NCI-H2107 treated with DMSO at 0.1 percent for 48 hours (cell line): ENCODE measurements at regions not wholly inside any gene's neighbourhood (a gene's known extent, or its start where the extent isn't known, plus 50 kb on each side); places are given as distances from the start of the nearest gene placed in this dataset.
"Not testable (repeated sequence)": the region's sequence is repeated elsewhere in the genome, so short reads cannot be mapped to it uniquely, and the experiment has no call there.

Experiments used
- DNase-seq: peaks from one replicate; lab custom pipeline; 2025; ENCODE audit not compliant: unreplicated experiment; lab: John Stamatoyannopoulos, UW

DNA sequence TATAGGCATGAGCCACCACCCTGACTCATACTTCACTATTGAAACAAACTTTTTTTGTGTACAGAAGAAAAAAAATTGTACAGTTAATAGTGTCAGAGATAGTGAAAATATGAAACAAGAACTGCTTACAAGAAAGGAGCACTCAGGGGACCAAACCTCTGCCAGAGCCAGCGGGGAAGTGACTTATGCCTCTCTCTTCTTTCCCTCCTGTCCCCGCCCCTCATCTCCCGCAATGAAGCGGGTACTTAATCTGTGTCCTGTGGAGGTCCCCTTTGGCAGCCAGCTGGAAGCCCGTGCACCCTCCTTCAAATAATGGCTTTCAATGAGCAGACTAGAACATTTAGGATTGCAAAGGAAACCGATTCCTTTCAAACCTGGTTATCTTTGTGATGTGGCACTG is 51.5 kb downstream of the PPIAL4A start:
- DNase-seq, result not testable (repeated sequence)

DNA sequence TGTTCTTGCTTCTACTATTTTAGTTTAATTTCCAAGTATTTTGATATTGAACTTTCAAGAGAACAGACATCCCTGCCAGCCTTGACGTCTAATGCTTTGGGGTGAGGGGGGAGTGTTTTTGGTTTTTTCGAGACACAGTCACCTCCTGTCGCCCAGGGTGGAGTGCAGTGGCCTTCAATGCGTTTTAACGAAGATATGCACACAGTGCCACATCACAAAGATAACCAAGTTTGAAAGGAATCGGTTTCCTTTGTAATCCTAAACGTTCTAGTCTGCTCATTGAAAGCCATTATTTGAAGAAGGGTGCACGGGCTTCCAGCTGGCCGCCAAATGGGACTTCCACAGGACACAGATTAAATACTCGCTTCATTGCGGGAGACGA is 52.3 kb downstream of the PPIAL4A start:
- not testable (repeated sequence) for DNase-seq

DNA sequence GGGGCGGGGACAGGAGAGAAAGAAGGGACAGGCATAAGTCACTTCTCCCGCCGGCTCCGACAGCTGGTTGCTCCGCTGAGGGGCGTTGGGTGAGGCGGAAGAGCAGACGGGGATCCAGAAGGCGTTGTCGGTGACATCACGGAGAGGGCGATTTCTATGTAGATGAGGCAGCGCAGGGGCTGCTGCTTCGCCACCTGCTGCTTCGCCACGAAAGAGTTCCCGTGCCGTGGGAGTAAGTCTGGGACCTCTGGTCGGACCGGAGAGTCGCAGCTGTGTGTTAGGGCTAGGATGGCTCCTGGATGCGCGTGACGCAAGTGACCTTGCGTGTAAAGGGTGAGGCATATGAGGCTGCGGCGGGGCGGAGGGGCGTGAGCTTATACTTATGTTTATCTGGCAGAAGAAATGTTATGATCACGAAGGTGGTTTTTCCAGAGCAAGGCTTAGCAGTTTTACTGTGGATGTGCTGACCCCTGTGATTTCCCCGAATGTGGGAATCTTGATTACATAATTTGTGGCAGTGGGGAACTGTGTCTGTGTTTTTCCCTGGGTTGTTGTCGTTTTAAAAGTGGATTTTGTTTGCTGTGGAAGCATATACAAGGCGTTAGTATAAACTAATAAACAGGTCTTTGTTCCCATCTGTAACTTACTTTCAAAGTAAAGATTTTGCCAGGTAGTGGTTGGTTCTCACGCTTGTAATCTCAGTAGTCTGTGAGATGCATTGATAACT is 52.8 kb downstream of the PPIAL4A start:
- DNase-seq, result not testable (repeated sequence)

DNA sequence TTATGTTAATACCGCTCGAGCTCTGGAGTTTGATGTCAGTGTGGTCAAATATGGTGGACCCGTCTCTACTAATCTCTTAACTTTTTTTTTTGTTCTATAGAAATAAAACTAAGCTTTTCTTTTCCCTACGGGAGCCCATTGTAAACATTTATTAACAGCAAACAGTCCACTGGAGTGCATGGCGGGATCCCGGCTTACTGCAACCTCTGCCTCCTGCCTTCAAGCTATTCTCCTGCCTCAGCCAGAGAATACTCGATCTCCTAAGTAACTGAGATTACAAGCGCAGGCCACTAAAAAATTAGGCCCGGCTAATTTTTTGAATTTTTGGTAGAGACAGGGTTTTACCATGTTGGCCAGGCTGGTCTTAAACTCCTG is 53.4 kb downstream of the PPIAL4A start:
- not testable (repeated sequence) for DNase-seq

DNA sequence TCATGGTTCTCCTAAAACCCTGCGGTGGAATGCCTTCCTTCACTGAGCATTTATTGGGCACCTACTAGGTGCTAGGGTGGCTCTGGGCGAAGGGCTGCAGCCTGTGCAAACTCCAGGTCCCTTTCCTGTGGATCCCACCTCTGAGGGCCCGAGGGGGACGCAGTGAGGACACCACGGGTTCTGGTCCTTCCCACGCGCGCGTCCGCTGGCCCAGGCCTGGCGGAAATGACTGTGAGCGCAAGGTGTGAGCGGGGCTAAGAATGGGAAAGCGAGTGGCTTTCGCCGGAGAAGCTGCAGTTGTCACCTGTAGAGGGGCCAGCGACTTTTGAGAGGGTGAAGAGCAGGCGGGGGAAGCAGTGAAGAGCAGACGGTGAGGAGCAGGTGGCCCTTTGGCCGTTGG is 55.1 kb downstream of the PPIAL4A start:
- not testable (repeated sequence) for DNase-seq

DNA sequence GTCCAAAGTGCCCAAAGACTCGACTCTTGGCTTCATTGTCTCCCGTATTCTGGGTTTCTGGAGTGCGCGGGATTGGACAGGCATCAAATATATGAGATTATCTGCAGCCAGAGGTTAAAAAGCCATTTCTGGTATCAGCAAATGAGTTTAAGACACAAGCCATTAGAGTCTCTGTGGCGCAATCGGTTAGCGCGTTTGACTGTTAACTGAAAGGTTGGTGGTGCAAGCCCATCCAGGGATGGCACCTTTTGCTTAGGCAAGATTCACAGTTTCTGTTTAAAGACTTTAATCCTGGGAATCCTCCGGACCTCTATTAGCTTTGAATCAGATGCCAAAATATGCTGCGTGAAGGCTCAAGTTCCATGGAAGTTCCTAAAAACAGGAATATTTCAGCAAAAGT is 55.6 kb downstream of the PPIAL4A start:
- DNase-seq, result not testable (repeated sequence)

DNA sequence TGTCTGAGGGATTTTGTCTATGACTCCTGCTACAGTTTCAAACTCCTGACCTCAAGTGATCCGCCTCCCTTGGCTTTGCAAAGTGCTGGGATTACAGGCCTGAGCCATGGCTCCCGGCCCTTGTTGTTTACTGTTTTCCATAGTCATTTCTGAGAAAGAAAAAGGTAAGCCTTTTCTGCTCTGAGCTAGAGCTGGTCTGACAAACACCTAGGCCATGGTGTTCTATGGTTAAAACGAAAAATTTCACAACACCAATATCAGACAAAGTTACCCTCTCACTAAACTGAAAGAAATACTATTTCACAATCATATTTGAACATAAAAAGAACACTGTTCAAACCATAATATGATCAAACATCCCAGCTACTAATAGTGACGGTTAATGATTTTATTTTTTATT is 57.5 kb downstream of the PPIAL4A start:
- not testable (repeated sequence) for DNase-seq

DNA sequence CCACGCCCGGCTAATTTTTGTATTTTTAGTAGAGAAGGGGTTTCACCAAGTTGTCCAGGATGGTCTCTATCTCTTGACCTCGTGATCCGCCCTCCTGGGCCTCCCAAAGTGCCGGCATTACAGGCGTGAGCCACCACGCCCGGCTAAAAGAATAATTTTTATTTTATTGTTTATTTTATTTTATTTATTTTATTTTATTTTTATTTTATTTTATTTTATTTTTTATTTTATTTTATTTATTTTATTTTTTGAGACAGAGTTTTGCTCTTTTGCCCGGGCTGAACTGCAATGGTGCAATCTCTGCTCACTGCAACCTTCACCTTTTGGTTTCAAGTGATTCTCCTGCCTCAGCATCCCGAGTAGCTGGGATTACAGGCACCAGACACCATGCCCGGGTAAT is 60.2 kb downstream of the PPIAL4A start:
- DNase-seq, result not testable (repeated sequence)

DNA sequence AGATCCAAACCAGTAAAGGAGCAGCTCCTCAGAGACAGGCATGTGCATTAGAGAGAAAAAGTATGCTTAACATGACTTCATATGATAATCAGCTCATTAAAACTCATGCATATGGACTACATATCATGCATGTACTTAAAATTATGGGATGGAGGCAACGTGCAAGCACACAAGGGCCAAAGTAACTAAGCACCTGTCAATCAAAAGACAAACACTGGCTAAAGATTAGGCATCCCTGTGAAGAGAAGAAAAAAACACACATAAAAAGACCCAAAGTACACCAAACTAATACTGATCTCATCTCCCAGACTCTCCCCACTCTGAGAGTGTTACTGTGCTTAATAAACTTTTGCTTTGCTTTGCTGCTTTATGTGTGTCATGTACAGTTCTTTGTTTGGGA is 61.1 kb downstream of the PPIAL4A start:
- DNase-seq, result not testable (repeated sequence)

DNA sequence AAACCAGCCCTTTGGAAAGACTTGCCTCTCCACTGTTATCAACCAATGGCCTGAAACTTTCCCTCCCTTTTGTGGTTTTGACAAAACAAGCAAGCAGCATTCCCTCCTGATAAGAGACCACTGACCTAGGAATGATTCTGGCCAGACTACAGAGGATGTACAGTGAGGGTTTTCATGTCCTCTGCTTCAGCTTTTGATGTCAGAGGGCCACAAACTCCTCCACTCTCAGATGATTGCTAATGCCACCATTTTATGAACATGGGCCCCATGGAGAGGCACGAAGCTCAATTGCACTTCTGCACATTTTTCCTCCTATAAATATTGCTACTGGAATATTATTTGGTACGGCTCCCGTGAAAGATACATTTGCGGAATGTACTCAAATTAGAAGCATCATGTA is 61.5 kb downstream of the PPIAL4A start:
- not testable (repeated sequence) for DNase-seq

DNA sequence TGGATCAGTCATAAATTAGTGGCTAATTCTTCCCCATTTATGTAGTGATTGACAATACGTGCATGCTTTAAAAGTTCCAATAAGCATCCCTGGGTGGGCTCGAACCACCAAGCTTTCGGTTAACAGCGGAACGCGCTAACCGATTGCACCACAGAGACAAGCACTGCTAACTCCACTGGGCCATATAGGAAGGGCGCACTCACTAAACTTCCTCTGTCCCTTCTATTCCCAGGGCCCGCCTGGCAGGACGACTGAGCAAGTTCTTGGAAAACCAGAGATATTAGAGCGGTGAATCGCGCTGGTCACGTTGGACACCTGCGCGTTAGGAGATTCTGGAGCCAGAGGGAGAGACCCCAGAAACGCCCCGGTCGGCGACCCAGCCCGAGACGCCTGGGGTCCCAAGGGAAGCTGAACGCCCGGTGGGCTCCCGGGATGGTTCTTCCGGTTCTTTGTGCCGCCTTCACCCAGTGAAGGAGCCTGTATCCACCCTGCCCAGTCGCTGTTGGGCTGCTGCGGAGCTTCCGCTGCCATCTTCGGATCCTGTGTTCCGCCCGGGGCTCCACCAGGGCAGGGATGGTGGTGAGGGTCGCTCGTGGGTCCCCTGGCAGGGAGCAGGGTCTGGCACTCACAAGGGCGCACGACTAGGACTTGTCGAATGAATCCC is 62.8 kb downstream of the PPIAL4A start:
- not testable (repeated sequence) for DNase-seq

DNA sequence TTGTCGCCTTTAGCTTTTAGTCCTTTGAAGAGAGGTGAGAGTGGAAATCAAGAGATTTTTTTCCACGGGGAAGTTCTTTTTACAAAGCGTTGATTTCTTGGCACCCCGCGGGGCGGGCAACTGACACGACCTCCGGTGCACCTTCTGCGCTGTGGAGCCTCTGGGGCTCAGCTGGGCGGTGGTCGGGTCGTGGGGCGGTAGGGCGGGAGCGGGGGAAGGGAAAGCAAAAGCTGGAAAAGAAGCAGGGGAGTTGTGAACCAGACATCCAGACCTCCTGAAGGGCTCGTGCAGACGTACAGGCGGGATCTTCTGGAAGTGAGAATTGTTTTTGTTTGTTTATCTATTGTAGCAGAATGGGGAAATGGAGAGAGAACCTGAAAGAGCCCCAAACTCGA is 63.3 kb downstream of the PPIAL4A start:
- not testable (repeated sequence) for DNase-seq

DNA sequence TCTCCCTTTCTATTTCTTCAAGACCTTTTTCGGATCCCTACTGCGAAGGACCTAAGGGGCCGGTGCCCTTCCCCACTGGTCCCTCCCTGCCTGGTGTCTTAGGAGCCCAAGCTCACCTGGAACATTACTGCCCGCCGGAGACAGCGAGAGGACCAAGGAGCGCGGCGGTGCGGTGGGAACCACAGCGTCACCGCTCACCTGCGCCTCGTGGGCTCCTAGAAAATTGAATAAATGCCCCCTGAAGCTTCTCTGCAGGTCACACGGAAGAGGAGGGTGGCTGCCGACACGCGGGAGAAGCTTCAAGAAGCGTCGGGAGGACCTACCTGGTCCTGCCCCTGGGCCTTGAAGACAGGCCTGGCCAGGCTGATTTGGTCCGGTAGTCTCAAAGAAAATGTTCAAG is 65.2 kb downstream of the PPIAL4A start:
- no peak for DNase-seq

DNA sequence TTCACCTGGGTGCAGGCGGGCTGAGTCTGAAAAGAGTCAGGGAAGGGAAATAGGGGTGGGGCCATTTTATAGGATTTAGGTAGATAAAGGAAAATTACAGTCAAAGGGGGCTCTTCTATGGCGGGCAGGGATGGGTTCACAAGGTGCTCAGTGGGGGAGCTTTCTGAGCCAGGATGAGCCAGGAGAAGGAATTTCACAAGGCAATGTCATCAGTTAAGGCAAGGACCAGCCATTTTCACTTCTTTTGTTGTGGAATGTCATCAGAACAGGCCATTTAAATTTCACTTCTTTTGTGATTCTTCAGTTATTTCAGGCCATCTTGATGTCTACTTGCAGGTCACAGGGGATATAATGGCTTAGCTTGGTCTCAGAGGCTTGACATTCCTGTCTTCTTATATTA is 66.4 kb downstream of the PPIAL4A start:
- not testable (repeated sequence) for DNase-seq

DNA sequence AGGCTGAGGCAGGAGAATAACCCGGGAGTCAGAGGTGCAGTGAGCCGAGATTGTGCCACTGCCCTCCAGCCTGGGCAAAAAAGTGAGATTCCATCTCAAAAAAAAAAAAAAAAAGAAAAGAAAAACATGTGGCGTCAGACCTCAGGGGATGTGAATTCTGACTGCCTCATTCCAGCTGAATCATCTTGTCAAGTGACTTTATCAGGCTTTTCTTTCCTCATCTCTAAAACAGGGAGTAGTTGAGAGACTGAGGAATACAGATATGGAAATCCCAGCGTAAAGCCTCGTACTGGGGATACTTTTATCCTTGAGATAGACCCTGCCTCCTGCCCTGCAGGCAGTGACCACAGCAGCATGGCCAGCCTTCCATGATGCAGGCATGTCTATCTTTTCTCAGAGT is 76.4 kb downstream of the PPIAL4A start:
- DNase-seq, result not testable (repeated sequence)

DNA sequence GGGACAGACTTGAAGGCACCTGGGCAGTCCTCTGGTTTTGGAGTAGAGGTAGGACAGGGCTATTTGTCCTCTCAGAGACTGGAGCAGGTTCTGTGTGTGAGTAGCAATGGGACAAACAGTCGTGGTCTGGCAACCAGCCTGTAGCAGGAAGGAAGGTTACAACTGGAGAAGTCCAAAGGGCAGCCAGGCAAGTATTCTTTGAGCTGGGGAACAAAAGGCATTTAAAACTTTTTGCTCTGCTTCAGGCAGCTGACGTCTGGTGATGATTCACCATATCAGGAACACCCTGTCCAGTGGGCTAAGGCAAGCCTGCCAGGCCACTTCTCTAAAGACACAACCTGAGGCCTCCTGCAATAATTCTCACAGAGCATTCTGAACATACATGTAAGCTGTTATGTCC is 83.3 kb downstream of the PPIAL4A start:
- not testable (repeated sequence) for DNase-seq

DNA sequence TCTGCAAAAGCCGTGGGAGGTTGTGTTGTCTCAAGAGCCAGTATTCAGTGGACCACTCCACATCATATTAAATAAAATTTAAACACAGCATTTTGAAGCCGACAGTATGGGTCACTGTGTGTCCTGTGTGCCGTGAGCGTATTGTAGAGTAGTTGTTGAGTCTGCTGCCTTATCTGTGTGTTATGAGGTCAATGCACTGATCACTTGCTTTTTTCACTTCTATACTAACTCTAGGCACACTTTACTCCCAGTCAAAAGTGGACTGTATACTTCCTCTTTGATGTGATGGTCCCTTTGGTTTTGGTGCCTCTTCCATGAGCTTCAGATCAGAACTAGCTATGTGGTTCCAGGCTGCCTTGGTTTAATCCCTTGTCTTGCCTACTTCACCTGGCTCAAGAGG is 84.3 kb downstream of the PPIAL4A start:
- not testable (repeated sequence) for DNase-seq

DNA sequence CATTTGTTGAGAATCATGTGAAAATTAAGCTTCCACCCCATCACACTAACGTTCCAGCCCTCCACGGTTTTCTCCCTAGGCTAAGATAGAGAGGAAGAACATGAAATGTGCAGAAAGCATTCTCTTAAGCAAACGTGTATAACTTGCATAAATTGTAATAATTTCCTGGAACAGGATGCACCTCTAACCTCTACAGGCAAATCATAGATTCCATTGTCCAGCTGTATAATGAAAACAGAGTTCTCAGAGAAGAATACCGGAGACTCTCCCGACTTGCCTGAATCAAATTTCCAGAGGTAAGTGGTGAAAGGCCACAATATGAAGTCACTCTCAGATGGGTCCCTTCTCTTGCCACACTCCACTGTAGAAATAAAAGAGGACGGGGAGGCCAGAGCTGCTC is 87.7 kb downstream of the PPIAL4A start:
- not testable (repeated sequence) for DNase-seq

DNA sequence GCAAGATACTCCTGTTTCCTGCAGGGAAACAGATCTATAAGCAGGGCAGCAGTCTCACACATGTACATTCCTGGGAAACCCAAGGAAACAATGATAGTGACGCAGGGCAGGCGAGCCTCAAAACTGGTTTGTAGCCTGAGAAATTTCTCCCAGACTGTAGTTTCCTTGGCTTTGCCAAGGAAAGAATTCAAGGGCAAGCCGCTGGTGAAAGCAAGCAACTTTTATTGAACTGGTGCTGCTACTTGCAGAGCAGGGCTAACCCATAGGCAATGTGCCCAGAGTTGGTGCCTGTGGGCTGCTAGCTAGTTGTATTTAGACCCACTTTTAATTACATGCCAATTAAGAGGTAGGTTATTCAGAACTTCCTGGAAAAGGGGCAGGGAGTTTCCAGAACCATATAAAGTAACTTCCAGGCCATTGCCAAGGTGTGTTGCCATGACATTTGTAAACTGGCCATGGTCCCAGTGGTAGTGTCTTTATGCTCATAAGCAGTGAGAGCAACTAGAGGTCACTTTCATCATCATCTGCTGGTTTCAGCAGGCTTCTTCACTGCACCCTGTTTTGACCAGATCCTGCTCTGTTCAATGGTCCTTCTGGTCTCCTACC is 92.0 kb downstream of the PPIAL4A start:
- not testable (repeated sequence) for DNase-seq

DNA sequence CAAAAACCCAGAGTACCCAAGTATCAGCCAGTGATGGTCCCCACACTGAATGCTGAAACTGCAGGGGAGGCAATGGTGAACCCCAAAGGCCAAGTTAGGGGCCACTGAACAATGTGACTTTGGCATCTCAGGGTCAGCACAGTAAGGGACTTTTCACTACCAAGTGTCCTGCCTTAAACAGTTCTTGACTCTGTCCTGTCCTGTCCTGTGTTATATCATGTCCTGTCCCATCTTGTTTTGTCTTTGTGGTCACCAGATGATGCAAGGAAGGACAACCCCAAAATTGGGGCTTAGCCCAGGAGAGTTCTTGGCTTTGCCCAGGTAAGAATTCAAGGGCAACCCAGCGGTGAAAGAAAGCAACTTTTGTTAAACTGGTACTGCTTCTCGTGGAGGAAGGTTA is 105.0 kb downstream of the PPIAL4A start:
- not testable (repeated sequence) for DNase-seq

DNA sequence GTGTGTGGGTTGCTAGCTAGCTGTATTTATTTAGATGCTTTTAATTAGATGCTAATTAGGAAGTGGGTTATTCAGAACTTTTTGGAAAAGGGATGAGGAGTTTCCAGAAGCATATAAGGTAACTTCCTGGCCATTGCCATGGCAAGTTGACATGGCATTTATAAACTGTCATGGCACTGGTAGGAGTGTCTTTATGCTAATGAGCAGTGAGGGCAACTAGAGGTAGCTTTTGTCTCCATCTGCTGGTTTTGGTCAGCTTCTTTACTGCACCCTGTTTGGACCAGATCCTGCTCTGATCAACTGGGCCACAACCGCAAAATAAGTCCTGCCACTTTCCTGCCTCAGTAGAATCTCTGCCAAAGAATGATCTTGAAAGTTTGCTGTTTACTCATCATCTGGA is 105.5 kb downstream of the PPIAL4A start:
- not testable (repeated sequence) for DNase-seq

DNA sequence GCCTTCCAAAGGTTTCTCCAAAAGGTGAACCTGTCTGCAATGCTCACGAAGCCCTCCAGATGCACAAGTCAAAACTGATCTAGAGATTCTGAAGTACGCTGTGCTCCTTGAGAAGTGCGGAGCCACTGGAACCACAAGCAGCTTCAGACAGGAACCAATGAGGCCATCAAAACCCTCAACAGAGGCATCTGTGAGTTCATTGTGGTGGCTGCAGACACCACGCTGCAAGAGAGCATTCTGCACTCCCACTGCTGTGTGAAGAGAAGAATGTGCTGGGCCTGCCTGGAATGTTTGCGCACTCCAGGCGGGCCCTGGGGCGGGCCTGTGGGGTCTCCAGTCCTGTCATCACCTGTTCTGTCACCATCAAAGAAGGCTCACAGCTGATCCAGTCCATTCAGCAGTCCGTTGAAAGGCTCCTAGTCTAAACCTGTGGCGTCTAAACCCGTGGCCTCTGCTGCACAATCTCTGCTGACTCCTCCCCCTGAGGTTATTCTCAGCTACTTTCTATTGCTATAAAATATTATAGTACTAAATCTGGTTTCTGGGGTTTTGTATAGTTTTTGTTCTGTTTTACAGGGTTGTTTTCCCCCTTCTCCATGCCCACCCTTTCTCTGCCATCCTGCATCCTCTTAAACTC is 111.6 kb downstream of the PPIAL4A start:
- DNase-seq, result not testable (repeated sequence)
